ENCODE measurements at regions not wholly inside any gene's neighbourhood (a gene's known extent, or its start where the extent isn't known, plus 50 kb on each side); places are given as distances from the start of the nearest gene placed in this dataset.
A peak's percentile ranks its signal among the peaks of the same experiment; 100 is the strongest.

- TF ChIP-seq CTCF (conservative IDR thresholded peaks at IDR 0.05) (no peak), ZFX (IDR thresholded peaks at IDR 0.05) (no peak)
- H3K27ac ChIP-seq, result no peak overlapping the region
Measured at GRCh38 chr2:180276733-180277132, 269.6 kb upstream of the CWC22 start.

GRCh38 chr2:180268006-180268405 is 260.9 kb upstream of the CWC22 start:
- no peak overlapping the region for H3K27ac ChIP-seq
- no peak for TF ChIP-seq CTCF (conservative IDR thresholded peaks at IDR 0.05)
- TF ChIP-seq ZFX (IDR thresholded peaks at IDR 0.05), result no peak

- TF ChIP-seq ZFX (IDR thresholded peaks at IDR 0.05), result no peak
- no peak for TF ChIP-seq CTCF (conservative IDR thresholded peaks at IDR 0.05)
- H3K27ac ChIP-seq, result no peak overlapping the region
Measured at GRCh38 chr2:180261976-180262375, 254.9 kb upstream of the CWC22 start.

GRCh38 chr2:180258579-180258978 is 251.5 kb upstream of the CWC22 start:
- TF ChIP-seq CTCF (conservative IDR thresholded peaks at IDR 0.05), result no peak
- H3K27ac ChIP-seq, result no peak overlapping the region

GRCh38 chr2:180258041-180258537 is 251.0 kb upstream of the CWC22 start:
- peak overlapping the region; percentile 98; the same call in 1 of the 2 replicates for H3K27ac ChIP-seq
- TF ChIP-seq CTCF (conservative IDR thresholded peaks at IDR 0.05), result no peak
- no peak for TF ChIP-seq ZFX (IDR thresholded peaks at IDR 0.05)

- H3K27ac ChIP-seq, result peak overlapping the region; percentile 98
- TF ChIP-seq CTCF (conservative IDR thresholded peaks at IDR 0.05) (no peak), ZFX (IDR thresholded peaks at IDR 0.05) (no peak)
Measured at GRCh38 chr2:180257247-180257646, 250.2 kb upstream of the CWC22 start.

GRCh38 chr2:180255981-180256380 is 248.9 kb upstream of the CWC22 start:
- H3K27ac ChIP-seq, result no peak overlapping the region
- TF ChIP-seq ZFX (IDR thresholded peaks at IDR 0.05) (no peak), CTCF (conservative IDR thresholded peaks at IDR 0.05) (no peak)

Data from C4-2B (cell line).